KBM-7 (cell line): ENCODE measurements at regions not wholly inside any gene's neighbourhood (a gene's known extent, or its start where the extent isn't known, plus 50 kb on each side); places are given as distances from the start of the nearest gene placed in this dataset.
A peak's percentile ranks its signal among the peaks of the same experiment; 100 is the strongest.
"Not testable (repeated sequence)": the region's sequence is repeated elsewhere in the genome, so short reads cannot be mapped to it uniquely, and the experiment has no call there.

Experiments
- DNase-seq: peaks from one replicate; pipeline ENCODE4 v3.0.0-alpha.2; 2015
- in situ Hi-C: fragments of 300-500 bp; cut with MboI; formaldehyde crosslinking; loops from 2 replicates; pipeline ENCODE4 v1.14.3; 2020; ENCODE audit warnings: low sequenced_read_pairs, low pct_unique_long_range_greater_than_20kb, mixed read lengths

DNA sequence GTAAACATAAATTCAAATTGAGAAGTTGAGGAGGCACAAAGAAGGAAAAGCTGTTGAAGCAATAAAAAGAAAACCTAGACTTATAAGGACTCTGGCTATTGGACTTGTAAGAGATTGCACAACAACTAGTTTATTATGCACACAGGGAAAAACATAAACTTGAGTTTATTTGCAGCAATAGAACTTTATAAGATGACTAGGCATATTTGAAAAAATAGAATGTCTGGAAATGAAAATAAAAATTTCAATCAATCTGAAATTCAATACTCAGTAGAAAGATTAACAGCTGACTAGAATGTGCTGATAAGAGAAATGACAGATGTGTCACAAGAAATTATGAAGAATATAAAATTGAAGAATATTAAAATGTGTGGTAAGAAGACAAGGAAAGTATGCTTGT, 505.4 kb upstream of the ZP4 start:
- in situ Hi-C loops = no loop called here
- DNase-seq = no peak

DNA sequence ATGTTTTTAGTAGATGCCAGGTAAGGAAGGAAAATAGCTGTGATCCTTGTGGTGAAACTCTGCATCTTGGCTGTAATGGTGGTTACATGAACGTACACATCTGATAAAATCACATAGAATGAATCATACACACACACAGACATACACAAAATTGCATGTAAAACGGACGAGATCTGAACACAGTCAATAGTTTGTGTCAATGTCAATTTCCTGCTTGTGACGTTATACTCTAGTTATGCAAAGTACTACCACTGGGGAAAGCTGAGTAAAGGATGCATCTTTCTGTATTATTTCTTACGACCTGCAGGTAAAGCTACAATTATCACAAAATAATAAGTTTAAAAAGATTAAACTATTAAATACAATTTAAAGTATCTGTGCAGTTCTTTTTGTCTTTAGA, 493.7 kb upstream of the ZP4 start:
- no peak for DNase-seq
- in situ Hi-C loops = no loop called here

DNA sequence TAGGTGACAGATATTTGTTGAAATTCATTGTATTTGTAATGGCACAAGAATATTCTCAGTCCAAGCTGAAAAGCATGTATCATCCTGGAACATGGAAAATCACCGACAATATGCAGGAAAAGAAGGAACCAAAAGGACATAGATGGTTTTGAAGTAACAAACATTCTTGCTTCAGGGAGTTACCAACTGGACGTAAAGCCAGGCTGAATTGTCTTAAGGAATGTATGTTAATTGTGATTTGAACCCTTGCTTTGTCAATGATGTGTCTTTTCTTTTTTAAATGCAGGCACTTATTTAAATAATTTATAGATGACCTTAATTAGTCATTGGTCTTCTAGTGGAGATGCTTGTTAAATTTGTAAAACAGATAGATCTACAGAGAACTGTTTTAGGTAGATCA, 489.4 kb upstream of the ZP4 start:
- DNase-seq = no peak
- in situ Hi-C loops = no loop called here

DNA sequence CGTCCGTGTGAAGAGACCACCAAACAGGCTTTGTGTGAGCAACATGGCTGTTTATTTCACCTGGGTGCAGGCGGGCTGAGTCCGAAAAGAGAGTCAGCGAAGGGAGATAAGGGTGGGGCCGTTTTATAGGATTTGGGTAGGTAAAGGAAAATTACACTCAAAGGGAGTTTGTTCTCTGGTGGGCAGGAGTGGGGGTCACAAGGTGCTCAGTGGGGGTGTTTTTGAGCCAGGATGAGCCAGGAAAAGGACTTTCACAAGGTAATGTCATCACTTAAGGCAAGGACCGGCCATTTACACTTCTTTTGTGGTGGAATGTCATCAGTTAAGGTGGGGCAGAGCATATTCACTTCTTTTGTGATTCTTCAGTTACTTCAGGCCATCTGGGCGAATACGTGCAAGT, 488.7 kb upstream of the ZP4 start:
- DNase-seq, in situ Hi-C loops: not testable (repeated sequence)

DNA sequence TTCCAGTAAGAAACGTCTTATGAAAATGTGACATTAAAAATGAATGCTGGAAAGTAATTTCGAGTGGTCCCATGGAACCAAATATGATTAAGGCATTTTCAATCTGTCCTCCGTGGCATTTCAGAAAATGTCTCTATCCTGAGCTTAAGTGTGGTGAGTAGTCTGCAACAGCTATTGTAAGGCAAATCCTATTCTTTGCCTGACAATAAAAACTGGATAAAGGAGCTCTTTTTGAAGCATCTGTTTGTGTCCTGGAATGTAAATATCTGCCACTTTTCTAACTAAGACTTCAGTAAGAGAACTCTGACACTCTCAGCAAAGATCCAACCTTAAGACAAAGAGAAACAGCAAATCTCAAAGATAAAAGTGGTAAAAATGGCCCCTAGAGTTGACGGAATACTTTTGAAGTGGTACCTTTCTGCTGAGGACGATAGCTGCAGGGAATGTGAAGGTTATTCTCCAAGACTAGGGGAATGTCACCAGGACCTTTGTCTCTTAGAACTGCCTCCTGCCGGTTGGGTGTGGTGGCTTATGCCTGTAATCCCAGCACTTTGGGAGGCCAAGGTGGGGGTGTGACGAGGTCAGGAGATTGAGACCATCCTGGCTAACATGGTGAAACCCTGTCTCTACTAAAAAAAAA, 486.7 kb upstream of the ZP4 start:
- in situ Hi-C loops = no loop called here
- no peak for DNase-seq

DNA sequence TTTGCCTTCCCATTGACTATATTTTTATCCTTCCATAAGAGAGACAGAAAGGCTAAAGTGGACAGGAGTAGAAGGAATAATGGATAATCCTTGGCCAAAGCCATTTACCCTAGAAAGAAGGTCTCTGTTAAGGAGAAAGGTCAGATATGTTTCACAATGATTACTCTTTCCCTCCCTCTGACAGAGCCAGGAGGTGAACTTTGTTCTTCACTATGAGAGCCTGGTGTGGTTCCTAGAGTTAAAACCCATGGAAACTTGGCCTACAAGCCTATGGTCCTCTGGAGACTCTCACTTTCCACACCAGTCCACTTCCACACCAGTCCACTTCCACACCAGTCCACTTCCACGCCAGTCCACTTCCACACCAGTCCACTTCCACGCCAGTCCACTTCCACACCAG, 479.9 kb upstream of the ZP4 start:
- no peak for DNase-seq
- in situ Hi-C loops = no loop called here

DNA sequence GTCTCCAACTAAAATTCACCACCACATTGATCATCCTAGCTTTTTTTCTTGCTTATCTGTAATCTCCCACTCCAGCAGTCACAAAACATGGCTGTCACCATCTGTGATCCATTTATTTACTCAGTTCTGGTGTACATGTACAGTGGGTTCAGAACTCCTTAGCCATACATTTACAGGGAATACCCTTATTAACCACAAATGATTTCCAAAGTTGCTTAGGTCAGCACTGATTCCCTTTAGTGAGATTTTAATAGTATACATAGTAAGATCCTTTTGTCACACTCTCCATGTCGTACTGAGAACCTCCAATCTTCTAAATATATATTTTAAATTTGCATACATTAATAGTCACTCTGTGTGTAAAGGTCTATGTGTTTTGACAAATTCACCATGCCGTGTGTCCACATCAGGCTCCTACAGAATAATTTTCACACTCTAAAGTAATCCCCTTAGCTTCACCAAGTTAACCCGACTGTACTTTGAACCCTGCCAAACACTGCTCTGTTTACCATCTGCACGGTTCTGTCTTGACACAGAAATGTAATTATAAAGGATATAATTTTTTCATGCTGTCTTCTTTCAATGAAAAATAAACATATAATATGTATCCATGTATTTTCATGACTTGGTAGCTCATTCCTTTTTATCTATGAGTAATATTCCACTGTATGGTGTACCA, 473.6 kb upstream of the ZP4 start:
- in situ Hi-C loops = no loop called here
- DNase-seq = no peak

DNA sequence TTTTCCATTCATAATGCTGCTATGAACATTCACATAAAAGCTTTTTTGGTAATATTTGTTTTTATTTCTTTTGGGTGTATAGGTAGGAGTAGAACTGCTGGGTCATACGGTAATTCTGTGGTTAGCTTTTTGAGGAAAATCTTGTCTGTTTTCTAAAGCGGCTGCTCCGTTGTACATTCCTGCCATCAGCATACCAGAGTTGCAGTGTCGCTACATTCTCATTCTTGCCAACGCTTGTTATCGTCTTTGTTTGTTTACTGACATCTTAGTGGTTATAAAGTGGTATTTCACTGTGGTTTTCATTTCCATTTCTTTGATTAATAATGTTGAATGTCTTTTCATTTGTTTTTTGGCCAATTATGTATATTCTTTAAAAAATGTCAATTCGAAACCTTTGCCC, 469.8 kb upstream of the ZP4 start:
- in situ Hi-C loops = no loop called here
- no peak for DNase-seq

DNA sequence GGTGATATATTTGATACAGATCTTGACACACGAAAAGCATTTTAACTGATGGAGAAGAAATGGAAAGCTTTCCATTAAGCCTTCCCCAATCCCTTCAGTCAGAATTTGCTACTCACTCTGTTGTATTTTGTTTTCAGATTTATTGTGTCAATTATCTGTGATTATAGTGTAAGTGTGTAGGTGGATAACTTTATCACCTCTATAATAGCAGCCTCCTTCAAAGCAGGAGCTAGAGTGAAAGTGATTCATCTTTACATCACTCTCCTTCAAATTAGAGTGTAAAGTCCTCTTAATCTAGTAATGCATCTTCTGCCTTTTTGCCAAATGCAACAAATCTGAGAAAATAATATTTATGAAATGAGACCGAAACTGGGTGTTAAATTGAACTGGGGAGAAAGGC, 459.7 kb upstream of the ZP4 start:
- DNase-seq = no peak
- in situ Hi-C loops = no loop called here

DNA sequence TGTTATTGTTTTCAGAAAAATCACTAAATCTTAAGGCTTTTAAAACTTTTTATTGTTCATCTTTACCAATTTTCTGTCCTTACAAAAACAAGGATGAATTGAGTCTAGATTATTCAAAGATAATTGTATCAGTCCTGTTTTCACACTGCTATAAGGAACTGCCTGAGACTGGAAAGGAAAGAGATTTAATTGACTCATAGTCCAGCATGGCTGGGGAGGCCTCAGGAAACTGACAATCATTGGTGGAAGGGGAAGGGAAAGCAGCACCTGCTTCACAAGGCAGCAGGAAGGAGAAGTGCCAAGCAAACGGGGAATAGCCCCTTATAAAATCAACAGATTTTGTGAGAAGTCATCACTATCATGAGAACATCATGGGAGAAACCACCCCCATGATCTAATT, 455.6 kb upstream of the ZP4 start:
- DNase-seq = no peak
- in situ Hi-C loops = no loop called here

DNA sequence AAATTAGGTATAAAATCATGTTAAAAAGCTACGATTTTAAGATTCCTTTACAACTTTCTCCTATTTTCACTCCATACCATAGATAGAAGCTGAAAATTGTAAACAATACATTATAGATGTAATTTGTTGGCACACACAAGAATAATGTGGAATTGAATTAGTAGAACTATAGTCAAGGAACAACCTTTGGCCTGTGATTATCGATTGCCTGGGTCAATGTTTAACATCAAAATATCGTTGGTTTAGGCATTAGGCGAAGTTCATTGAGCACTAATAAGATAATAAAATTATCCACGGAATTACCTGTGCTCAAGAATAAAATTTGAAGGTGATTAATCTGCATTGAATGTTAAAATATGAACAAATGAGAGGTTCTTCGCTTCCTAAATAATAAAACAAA, 455.1 kb upstream of the ZP4 start:
- in situ Hi-C loops = no loop called here
- DNase-seq = no peak

DNA sequence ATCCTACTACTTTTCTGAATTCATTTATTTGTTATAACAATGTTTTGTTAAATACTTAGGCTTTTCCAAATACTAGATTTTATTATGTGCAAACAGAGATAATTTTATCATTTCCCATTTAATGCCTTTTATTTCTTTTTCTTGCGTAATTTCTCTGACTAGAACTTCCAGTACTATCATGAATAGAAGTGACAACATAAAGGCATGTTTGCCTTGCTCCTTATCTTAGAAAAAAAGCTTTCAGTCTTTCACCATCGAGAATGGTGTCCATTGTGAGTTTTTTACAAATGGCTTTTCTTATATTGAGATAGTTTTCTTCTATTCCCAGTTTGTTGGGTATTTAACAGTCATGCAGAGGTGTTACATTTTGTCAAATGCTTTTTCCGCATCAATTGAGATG, 453.1 kb upstream of the ZP4 start:
- in situ Hi-C loops = no loop called here
- no peak for DNase-seq

DNA sequence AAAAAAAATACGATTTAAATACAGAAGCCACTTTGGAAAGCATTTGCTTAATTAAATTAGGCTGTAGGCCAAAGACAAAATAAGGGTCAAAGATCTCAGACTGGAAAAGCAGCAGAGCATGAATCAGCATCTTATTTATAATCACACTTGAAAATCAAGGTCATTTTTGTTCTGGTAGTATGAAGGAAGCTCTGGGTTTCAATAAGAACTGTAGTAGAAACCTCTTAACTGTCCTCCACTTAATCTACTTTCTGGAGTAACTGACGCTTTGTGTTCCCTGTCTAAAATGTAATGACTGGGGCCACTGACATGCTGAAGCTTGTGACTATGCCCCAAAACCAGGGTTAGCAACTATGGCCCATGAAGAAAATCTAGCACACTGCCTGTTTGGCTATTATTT, 450.7 kb upstream of the ZP4 start:
- in situ Hi-C loops = no loop called here
- DNase-seq = no peak

DNA sequence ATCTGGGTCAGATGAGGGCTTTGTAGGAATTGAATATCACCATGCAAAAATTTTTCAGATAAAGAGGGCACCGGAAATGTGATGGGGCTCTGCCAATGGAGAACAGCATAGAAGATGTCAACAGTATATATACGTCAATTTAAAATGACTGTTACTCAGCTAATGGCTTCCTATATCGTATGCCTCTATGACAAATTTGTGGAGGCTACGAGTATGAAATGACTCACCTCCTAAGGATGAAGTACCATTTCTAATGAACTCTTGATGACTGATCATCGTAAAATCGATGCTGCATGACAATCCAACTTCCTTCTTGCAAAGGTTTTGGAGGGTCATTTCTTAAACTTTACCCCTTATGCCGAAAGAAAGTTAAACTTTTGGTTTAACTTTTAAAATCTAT, 450.3 kb upstream of the ZP4 start:
- DNase-seq = no peak
- in situ Hi-C loops = no loop called here

DNA sequence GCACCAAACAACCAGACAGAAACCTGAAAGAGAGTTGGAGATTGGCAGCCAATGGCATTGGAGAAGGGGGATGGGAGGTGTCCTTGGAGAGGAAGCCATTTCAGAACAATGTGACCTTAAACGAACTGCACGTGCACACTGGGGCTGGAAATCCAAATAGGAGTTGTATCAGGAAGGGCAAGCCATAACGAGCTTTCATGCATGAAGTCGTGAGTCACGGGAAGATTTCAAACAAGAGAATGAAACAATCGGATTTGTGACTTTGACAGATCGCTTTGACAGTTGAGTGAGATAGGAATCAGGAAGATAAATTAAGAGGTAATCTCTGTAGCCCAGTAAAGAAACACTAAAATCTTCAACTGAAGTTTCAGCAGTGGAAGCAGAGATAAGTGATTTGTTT, 445.8 kb upstream of the ZP4 start:
- in situ Hi-C loops = no loop called here
- no peak for DNase-seq

DNA sequence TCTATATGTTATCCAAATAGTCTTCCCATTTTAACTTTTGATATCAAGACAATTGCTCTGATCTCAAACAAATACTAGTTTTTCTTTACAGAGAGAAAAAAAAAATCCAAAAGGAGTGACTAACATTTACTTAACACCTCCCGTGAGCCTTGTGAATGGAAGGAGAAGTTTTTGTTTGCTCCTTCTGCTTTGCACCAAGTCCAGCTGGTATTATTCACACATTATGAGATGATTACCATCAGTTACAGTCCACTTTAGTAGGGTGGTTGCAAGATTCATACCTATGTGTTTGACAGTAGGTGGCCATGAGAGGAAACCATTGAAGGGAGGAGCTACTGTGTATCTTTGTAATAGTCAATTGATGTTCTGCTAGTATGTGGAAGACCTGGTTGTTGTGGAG, 443.4 kb upstream of the ZP4 start:
- DNase-seq = no peak
- in situ Hi-C loops = no loop called here

DNA sequence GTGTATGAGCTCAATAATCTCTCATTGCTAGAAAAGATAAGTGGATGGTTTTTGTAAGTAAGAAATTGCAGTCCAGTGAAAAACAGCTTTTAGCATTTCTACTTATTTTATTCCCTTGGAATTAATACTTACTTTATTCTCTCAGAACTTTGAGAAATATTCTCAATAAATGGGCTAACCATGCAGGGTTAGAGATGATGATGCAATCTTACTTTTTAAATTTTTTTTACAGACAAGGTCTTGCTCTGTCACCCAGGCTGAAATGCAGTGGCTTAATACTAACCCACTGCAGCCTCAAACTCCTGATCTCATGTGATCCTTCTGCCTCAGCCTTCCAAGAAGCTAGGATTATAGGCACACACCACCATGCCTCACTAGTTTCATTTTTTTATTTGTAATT, 440.8 kb upstream of the ZP4 start:
- DNase-seq = no peak
- in situ Hi-C loops = no loop called here

DNA sequence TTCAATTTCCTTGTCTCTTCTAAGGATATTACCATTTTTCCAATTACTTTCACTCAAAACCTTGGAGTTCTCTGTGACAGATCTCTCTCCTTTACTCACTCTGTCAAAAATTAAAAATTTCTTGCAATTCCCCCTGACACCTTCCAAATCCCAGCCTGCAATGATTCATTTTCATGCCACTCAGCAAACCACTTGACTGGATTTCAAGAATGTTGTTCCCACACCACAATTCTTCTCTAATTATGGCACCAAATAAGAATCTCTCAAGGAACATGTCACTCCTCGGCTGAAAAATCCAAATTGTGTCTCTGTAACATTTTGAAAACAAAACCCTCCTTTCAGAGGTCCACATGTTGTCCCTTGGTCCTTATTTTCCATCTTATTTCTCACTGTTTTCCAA, 438.9 kb upstream of the ZP4 start:
- in situ Hi-C loops = no loop called here
- no peak for DNase-seq

DNA sequence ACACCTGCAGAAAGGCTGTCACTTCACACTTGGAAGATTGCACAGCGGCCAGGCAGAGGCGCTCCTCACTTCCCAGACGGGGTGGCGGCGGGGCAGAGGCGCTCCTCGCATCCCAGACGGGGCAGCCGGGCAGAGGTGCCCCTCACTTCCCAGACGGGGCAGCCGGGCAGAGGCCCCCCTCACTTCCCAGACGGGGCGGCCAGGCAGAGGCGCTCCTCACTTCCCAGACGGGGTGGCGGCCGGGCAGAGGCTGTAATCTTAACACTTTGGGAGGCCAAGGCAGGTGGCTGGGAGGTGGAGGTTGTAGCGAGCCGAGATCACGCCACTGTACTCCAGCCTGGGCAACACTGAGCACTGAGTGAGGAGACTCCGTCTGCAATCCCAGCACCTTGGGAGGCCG, 436.3 kb upstream of the ZP4 start:
- in situ Hi-C loops, DNase-seq: not testable (repeated sequence)

DNA sequence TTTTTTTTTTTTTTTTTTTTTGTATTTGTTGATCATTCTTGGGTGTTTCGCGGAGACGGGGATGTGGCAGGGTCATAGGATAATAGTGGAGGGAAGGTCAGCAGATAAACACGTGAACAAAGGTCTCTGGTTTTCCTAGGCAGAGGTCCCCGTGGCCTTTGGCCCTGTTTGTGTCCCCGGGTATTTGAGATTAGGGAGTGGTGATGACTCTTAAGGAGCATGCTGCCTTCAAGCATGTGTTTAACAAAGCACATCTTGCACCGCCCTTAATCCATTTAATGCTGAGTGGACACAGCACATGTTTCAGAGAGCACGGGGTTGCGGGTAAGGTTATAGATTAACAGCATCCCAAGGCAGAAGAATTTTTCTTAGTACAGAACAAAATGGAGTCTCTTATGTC, 435.8 kb upstream of the ZP4 start:
- in situ Hi-C loops, DNase-seq: not testable (repeated sequence)

DNA sequence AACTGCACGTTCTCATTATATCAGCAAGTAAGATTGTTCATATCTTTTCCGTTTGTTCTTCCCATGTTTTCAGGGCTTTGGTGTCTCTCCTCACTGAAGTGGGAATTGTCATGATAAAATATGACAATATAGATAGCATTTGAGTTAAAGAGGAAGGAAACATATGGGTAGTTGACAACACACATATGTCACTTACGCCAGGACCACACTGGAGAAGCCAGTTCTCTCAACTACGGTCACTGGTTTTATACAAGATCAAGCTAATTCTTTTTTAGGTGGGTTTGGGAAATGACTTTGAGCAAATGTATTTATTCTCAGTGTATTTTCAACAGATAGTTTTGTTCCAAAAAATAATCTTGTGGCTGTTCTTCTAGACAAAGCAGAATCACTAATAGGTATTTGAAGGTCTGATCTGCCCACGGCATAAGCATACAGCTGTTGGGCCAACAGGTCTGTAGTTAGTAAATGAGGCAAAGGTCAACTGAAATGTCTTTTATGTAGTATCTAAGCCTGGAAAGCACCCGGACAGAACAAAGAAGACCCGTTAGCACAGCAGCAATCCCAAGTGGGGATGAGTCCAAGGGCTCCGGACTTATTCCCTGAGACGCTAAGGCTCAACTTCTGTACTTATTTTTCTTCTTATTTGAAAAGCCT, 433.6 kb upstream of the ZP4 start:
- in situ Hi-C loops = no loop called here
- DNase-seq = peak; percentile 12
